Esophagus squamous epithelium (tissue), 5 donors: ENCODE measurements at regions not wholly inside any gene's neighbourhood (a gene's known extent, or its start where the extent isn't known, plus 50 kb on each side); places are given as distances from the start of the nearest gene placed in this dataset.

ENCODE experiments used
- DNase-seq: peaks from one replicate; lab custom pipeline; 2025; lab: John Stamatoyannopoulos, UW
- H3K27ac ChIP-seq, 4 donors: fragments of 200-600 bp; sonication (generic); one replicate each; pipeline ENCODE4 v1.5.1; 2016 to 2019; ENCODE audit warnings: mild to moderate bottlenecking in 1 of 4
- H3K27me3 ChIP-seq, 4 donors: fragments of 200-600 bp; sonication (generic); 1 replicate in 3 of 4; 2 replicates in 1 of 4; pipeline versions ENCODE4 v1.5.1 to v1.6.0; 2017 to 2021; ENCODE audit warnings: antibody characterized with exemption in 1 of 4
- H3K36me3 ChIP-seq, 3 donors: fragments of 200-600 bp; sonication (generic); one replicate each; pipeline ENCODE4 v1.5.1; 2016 to 2019
- H3K4me1 ChIP-seq, 3 donors: fragments of 200-600 bp; sonication (generic); one replicate each; pipeline ENCODE4 v1.5.1; 2017 to 2019
- H3K4me3 ChIP-seq, 4 donors: fragments of 200-600 bp; sonication (generic); 1 replicate in 3 of 4; 2 replicates in 1 of 4; pipeline ENCODE4 v1.5.1; 2016 to 2019; ENCODE audit warnings: mild to moderate bottlenecking in 2 of 4, moderate library complexity in 1 of 4
- H3K9me3 ChIP-seq, 3 donors: fragments of 200-600 bp; sonication (generic); one replicate each; pipeline ENCODE4 v1.5.1; 2016 to 2019
- POLR2A ChIP-seq, 4 donors: fragments of 450-650 bp; IDR thresholded peaks; one replicate each; pipeline ENCODE4 v1.6.1; 2017; ENCODE audit warnings: antibody characterized with exemption in 4 of 4, mild to moderate bottlenecking in 4 of 4, moderate library complexity in 3 of 4
- WGBS, 2 donors: methylation state at CpG; one replicate each; pipeline ENCODE4 v1.1.5; 2018; 5-methylcytosine and 5-hydroxymethylcytosine counted together
- intact Hi-C: fragments of 100-400 bp; cut with DNase I; formaldehyde crosslinking; loops from one replicate; pipeline ENCODE4 v1.15.0; 2022
- TF ChIP-seq, protein P1 (sequence below), 6 experiments: fragments of 450-650 bp in 4 of 6; fragments of 200-600 bp in 2 of 6; sonication (generic) in 2 of 6; IDR thresholded peaks; one replicate each; pipeline ENCODE4 v1.5.1; 2016 to 2019; ENCODE audit warnings: antibody characterized with exemption in 6 of 6, mild to moderate bottlenecking in 4 of 6, moderate library complexity in 4 of 6
- donor health status: DM: yes; HTN: yes; CAD: no.

DNA sequence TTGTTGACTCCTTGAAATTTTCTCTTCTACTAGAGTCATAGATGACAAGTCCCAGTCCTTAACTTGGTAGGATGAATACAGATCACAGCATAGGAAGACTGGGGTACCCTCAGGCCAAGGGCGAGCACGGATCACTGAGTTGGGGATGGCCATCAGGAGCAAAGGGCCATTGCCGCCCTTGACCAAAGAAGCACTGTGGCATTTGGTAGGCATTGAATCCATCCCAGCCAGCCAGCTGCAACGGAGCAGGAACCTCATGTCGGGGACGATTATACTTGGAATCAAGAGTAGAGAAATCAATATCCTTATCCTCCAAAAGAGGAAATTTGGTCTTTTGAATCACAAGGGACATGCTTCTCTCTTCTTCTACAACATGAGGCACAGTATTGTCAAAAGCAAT, 50.1 kb upstream of the ZNF573 start:
- no peak for DNase-seq
- Histone ChIP-seq H3K27me3 (no peaks in the 10 kb centered on the region), H3K9me3 (peaks cover 0 to 97% (median 71%) of the 10 kb centered on the region in 3 donors), H3K27ac (no peak overlapping the region), H3K4me1 (no peaks in the 10 kb centered on the region), H3K36me3 (peaks cover 0 to 20% (median 0%) of the 10 kb centered on the region in 3 donors), H3K4me3 (no peak overlapping the region)
- intact Hi-C loops, result no loop called here
- 91 to 92% methylated on average over 6 of the region's 6 CpGs for WGBS, 2 donors
- TF ChIP-seq, protein P1, sequence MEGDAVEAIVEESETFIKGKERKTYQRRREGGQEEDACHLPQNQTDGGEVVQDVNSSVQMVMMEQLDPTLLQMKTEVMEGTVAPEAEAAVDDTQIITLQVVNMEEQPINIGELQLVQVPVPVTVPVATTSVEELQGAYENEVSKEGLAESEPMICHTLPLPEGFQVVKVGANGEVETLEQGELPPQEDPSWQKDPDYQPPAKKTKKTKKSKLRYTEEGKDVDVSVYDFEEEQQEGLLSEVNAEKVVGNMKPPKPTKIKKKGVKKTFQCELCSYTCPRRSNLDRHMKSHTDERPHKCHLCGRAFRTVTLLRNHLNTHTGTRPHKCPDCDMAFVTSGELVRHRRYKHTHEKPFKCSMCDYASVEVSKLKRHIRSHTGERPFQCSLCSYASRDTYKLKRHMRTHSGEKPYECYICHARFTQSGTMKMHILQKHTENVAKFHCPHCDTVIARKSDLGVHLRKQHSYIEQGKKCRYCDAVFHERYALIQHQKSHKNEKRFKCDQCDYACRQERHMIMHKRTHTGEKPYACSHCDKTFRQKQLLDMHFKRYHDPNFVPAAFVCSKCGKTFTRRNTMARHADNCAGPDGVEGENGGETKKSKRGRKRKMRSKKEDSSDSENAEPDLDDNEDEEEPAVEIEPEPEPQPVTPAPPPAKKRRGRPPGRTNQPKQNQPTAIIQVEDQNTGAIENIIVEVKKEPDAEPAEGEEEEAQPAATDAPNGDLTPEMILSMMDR (IDR thresholded peaks at IDR 0.05), result no peak
- TF ChIP-seq POLR2A (IDR thresholded peaks at IDR 0.05), result no peak
